ENCODE measurements at regions not wholly inside any gene's neighbourhood (a gene's known extent, or its start where the extent isn't known, plus 50 kb on each side); places are given as distances from the start of the nearest gene placed in this dataset.

DNA sequence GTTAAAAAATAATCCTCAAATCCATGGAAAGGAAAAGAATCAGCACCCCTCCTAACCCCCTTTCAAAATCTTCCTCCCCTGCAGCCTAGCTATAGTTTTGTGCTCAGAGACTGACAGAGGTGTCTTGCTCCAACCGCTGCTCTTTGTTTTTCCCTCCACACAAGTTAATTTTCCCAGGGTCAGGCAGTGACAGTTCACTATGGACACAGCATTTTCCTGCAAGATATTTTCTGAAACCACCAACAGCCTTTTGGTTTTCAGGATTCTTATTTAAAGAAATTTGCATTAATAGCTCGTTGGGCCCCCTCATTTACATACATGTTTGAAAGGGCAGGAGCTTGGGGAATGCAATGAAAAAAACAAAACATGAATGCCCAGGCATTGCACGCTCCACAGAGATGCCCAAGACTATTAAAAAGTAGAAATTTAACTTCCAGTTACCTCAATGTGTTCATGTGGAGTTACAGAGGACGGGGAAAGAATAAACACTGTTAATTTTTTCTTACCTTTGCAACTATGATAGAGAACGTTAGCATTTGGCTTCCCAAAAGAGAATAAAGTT is 71.4 kb upstream of the CXCR4 start:
- no peak for DNase-seq (ENCODE audit: low spot score, unreplicated experiment)
- Mint-ChIP-seq H3K4me1 (ENCODE audit: low read depth) (no peaks in the 10 kb centered on the region), H3K36me3 (ENCODE audit: insufficient read depth) (no peaks in the 10 kb centered on the region), H3K27me3 (no peaks in the 10 kb centered on the region), H3K4me3 (ENCODE audit: low read depth) (no peak overlapping the region), H3K27ac (no peak overlapping the region), H3K9me3 (ENCODE audit: low read depth) (no peaks in the 10 kb centered on the region)
- TF ChIP-seq, protein P1, sequence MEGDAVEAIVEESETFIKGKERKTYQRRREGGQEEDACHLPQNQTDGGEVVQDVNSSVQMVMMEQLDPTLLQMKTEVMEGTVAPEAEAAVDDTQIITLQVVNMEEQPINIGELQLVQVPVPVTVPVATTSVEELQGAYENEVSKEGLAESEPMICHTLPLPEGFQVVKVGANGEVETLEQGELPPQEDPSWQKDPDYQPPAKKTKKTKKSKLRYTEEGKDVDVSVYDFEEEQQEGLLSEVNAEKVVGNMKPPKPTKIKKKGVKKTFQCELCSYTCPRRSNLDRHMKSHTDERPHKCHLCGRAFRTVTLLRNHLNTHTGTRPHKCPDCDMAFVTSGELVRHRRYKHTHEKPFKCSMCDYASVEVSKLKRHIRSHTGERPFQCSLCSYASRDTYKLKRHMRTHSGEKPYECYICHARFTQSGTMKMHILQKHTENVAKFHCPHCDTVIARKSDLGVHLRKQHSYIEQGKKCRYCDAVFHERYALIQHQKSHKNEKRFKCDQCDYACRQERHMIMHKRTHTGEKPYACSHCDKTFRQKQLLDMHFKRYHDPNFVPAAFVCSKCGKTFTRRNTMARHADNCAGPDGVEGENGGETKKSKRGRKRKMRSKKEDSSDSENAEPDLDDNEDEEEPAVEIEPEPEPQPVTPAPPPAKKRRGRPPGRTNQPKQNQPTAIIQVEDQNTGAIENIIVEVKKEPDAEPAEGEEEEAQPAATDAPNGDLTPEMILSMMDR (IDR thresholded peaks at IDR 0.05; ENCODE audit: unreplicated experiment), result no peak

DNA sequence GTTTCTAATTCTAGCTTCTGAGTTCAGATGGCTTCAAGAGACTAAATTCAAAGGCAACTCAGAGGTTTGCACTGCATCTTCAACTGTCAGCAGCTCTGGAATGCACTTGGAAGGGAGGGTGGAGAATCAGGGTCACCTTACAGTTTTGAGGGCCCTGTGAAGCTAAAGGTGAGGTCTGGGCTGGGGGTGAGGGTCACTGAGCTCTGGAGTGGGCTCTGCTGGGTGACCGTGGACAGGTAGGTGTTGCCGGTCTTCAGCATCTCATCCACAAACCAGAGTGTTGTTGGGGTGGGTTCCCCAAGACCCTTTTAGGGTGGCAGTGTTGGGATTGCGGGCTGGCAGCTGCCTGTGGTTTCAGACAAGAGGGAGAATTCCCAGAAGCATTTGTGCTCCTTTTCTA is 70.1 kb upstream of the CXCR4 start:
- no peaks in the 10 kb centered on the region for H3K9me3 Mint-ChIP-seq (ENCODE audit: low read depth)
- no peak overlapping the region for H3K27ac Mint-ChIP-seq
- DNase-seq (ENCODE audit: low spot score, unreplicated experiment), result no peak
- H3K4me3 Mint-ChIP-seq (ENCODE audit: low read depth), result no peak overlapping the region
- H3K4me1 Mint-ChIP-seq (ENCODE audit: low read depth), result no peaks in the 10 kb centered on the region
- TF ChIP-seq, protein P1 (IDR thresholded peaks at IDR 0.05; ENCODE audit: unreplicated experiment), result no peak
- no peaks in the 10 kb centered on the region for H3K27me3 Mint-ChIP-seq
- no peaks in the 10 kb centered on the region for H3K36me3 Mint-ChIP-seq (ENCODE audit: insufficient read depth)

DNA sequence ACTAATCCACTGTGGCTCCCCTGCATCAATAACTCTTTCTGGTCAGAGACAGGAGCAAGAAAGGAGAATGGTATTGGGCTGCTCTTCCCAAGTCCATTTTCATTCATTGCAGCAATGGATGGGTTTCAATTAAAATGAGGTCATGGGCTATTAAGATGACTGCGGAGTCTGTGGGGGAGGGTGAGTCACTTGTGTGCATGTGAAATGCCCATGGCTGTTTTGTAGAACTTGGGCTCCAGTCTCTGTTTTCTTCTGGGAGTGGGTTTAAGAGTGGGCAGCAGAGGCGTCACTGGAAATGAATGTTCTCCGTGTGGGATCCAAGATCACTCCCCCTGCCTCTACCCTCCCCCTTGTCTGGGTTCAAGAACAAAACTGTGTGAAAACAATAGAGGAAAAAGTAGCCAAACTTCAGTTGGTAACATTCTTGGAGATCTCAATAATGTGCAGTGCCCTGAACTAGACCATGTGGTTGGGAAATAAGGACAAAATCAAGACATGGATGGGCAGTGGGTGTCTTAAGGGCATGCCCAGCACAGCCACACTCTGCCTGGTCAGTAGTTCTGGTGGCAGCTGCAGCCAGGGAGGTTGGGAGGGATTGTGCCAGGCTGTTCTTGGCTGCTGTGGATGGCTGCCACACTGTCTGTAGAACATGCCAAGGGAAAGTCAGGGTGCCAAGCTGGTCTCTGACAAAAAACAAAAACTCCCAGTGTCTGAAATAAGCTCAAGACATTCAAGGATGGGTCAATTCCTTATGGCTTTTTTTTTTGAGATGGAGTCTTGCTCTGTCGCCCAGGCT is 68.2 kb upstream of the CXCR4 start:
- peaks cover 4% of the 10 kb centered on the region for H3K4me1 Mint-ChIP-seq (ENCODE audit: low read depth)
- no peak overlapping the region for H3K4me3 Mint-ChIP-seq (ENCODE audit: low read depth)
- DNase-seq (ENCODE audit: low spot score, unreplicated experiment), result no peak
- H3K9me3 Mint-ChIP-seq (ENCODE audit: low read depth), result no peaks in the 10 kb centered on the region
- H3K36me3 Mint-ChIP-seq (ENCODE audit: insufficient read depth), result no peaks in the 10 kb centered on the region
- H3K27ac Mint-ChIP-seq, result no peak overlapping the region
- H3K27me3 Mint-ChIP-seq, result no peaks in the 10 kb centered on the region
- TF ChIP-seq, protein P1 (IDR thresholded peaks at IDR 0.05; ENCODE audit: unreplicated experiment), result no peak

DNA sequence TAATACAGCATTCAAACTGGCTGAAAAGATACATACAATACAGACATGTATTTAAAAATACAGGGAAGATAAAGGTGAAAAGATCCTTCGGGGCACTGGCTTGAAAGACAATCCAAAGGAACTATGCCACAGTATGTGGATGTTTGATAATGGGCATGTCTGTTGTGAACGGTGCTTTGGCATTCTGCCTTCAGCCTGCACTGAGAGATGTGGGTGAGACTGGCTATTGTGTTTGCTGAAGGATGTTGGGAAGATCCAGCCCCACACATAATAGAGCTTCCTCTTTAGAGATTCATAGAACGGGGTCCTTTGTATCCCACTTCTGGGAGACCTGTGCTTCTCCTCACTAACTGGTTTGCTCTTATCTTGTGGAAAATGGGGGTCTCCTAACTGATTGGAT is 65.1 kb upstream of the CXCR4 start:
- DNase-seq (ENCODE audit: low spot score, unreplicated experiment), result no peak
- no peak overlapping the region for H3K4me3 Mint-ChIP-seq (ENCODE audit: low read depth)
- H3K27ac Mint-ChIP-seq, result no peak overlapping the region
- H3K9me3 Mint-ChIP-seq (ENCODE audit: low read depth), result no peaks in the 10 kb centered on the region
- H3K4me1 Mint-ChIP-seq (ENCODE audit: low read depth), result peaks cover 23% of the 10 kb centered on the region
- TF ChIP-seq, protein P1 (IDR thresholded peaks at IDR 0.05; ENCODE audit: unreplicated experiment), result no peak
- H3K27me3 Mint-ChIP-seq, result no peaks in the 10 kb centered on the region
- H3K36me3 Mint-ChIP-seq (ENCODE audit: insufficient read depth), result no peaks in the 10 kb centered on the region

DNA sequence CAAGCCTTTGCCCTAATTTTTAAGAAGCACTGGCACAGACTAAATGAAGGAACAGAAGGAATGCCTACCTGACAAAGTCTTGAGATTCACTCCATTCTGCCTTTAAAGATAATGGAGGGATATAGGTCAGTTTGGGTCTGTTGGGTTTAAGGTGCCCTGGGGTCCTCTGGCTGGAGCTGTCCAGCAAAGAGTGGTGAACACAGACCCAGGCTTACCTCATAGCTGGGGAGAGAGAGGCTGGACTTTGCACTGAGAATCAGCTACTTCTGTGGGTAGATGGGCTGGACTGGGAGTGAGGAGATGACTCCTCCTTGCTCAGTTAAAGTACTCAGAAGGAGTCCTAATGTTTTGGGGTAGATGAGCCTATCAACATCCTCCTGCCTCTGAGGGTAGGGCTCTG is 64.4 kb upstream of the CXCR4 start:
- Mint-ChIP-seq H3K36me3 (ENCODE audit: insufficient read depth) (no peaks in the 10 kb centered on the region), H3K4me1 (ENCODE audit: low read depth) (peaks cover 25% of the 10 kb centered on the region), H3K4me3 (ENCODE audit: low read depth) (no peak overlapping the region), H3K9me3 (ENCODE audit: low read depth) (no peaks in the 10 kb centered on the region), H3K27ac (no peak overlapping the region), H3K27me3 (no peaks in the 10 kb centered on the region)
- DNase-seq (ENCODE audit: low spot score, unreplicated experiment), result no peak
- TF ChIP-seq, protein P1 (IDR thresholded peaks at IDR 0.05; ENCODE audit: unreplicated experiment), result no peak
